Fibroblast of the aortic adventitia (primary cell): ENCODE measurements at regions not wholly inside any gene's neighbourhood (a gene's known extent, or its start where the extent isn't known, plus 50 kb on each side); places are given as distances from the start of the nearest gene placed in this dataset.
"Not testable (repeated sequence)": the region's sequence is repeated elsewhere in the genome, so short reads cannot be mapped to it uniquely, and the experiment has no call there.

Source experiments
- DNase-seq: peaks from one replicate; pipeline ENCODE4 v3.0.0-alpha.2; 2010; ENCODE audit warnings: low read depth
- H3K4me3 ChIP-seq: 2 replicates; pipeline ENCODE4 v1.5.1; 2011; ENCODE audit warnings: low read depth, mild to moderate bottlenecking, control low read depth, low read length, moderate library complexity
- CTCF ChIP-seq: IDR thresholded peaks from 2 replicates; pipeline ENCODE4 v1.5.1; 2011; ENCODE audit warnings: mild to moderate bottlenecking, low read length, control low read depth, inconsistent platforms; ENCODE audit not compliant: insufficient read depth

- H3K4me3 ChIP-seq = no peak overlapping the region
Measured at GRCh38 chr9:107827884-107828283, 338.3 kb upstream of the KLF4 start.

GRCh38 chr9:107827304-107827703 is 337.7 kb upstream of the KLF4 start:
- no peak overlapping the region for H3K4me3 ChIP-seq
- no peak for TF ChIP-seq CTCF
- DNase-seq = peak; percentile 15

More at GRCh38 chr9:107827884-107828283, 338.3 kb upstream of the KLF4 start:
- DNase-seq = no peak
- TF ChIP-seq CTCF = no peak

- not testable (repeated sequence) for H3K4me3 ChIP-seq, DNase-seq
Measured at GRCh38 chr9:107826688-107826983, 337.1 kb upstream of the KLF4 start.

GRCh38 chr9:107824556-107824955 is 335.0 kb upstream of the KLF4 start:
- TF ChIP-seq CTCF = no peak
- H3K4me3 ChIP-seq = no peak overlapping the region
- no peak for DNase-seq

GRCh38 chr9:107819772-107820565 is 330.4 kb upstream of the KLF4 start:
- no peak for DNase-seq
- no peak overlapping the region for H3K4me3 ChIP-seq
- no peak for TF ChIP-seq CTCF

- not testable (repeated sequence) for H3K4me3 ChIP-seq, DNase-seq
Measured at GRCh38 chr9:107818503-107818829, 328.9 kb upstream of the KLF4 start.

GRCh38 chr9:107817595-107818502 is 328.3 kb upstream of the KLF4 start:
- not testable (repeated sequence) for H3K4me3 ChIP-seq, DNase-seq

GRCh38 chr9:107816561-107817021 is 327.0 kb upstream of the KLF4 start:
- no peak for TF ChIP-seq CTCF
- H3K4me3 ChIP-seq = no peak overlapping the region
- DNase-seq = no peak
